ENCODE measurements at regions not wholly inside any gene's neighbourhood (a gene's known extent, or its start where the extent isn't known, plus 50 kb on each side); places are given as distances from the start of the nearest gene placed in this dataset.

DNA sequence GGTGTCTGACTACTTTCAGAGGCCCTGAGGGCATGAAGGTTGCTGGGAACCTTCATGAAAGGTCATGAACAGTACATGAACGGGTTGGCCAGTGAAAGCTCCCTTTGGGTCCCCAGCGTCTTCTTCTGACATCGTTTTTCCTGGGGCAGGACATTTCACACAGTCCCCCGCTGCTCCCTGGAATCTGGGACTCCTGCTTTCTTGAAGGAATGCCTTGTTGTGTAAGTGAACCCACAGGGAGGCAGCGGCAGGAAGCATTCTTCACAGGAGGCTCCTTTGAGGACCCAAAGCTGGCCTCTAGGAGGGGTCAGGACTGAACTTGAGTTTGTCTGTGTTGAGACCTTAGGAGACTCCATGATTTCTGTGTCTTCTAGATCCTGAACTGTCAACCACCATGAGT lies 144.3 kb downstream of the KCNE4 start:
- Histone ChIP-seq H3K4me3 (ENCODE audit: low read length) (no peak overlapping the region), H3K4me1 (ENCODE audit: control insufficient read depth, insufficient read depth, low read length) (no peaks in the 10 kb centered on the region), H3K9me3 (ENCODE audit: control insufficient read depth, insufficient read depth, low read length) (no peaks in the 10 kb centered on the region), H3K36me3 (ENCODE audit: control insufficient read depth, insufficient read depth, low read length) (no peaks in the 10 kb centered on the region), H3K27me3 (ENCODE audit: control insufficient read depth, insufficient read depth, low read length) (no peaks in the 10 kb centered on the region), H3K27ac (ENCODE audit: low read length) (no peak overlapping the region)
- intact Hi-C loops (cut with micrococcal nuclease), result no loop called here
- ATAC-seq (no peak), DNase-seq (no peak)
- TF ChIP-seq, protein P1, sequence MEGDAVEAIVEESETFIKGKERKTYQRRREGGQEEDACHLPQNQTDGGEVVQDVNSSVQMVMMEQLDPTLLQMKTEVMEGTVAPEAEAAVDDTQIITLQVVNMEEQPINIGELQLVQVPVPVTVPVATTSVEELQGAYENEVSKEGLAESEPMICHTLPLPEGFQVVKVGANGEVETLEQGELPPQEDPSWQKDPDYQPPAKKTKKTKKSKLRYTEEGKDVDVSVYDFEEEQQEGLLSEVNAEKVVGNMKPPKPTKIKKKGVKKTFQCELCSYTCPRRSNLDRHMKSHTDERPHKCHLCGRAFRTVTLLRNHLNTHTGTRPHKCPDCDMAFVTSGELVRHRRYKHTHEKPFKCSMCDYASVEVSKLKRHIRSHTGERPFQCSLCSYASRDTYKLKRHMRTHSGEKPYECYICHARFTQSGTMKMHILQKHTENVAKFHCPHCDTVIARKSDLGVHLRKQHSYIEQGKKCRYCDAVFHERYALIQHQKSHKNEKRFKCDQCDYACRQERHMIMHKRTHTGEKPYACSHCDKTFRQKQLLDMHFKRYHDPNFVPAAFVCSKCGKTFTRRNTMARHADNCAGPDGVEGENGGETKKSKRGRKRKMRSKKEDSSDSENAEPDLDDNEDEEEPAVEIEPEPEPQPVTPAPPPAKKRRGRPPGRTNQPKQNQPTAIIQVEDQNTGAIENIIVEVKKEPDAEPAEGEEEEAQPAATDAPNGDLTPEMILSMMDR (IDR thresholded peaks at IDR 0.05), result no peak
- Mint-ChIP-seq H3K4me1 (no peaks in the 10 kb centered on the region), H3K27ac (no peak overlapping the region), H3K9me3 (peaks cover 3% of the 10 kb centered on the region in 2 donors), H3K4me3 (no peak overlapping the region), H3K27me3 (ENCODE audit: low read depth in 2 of 2) (no peaks in the 10 kb centered on the region), H3K36me3 (no peaks in the 10 kb centered on the region)
- 64% methylated on average over 5 of the region's 5 CpGs for WGBS (ENCODE audit: insufficient coverage)

DNA sequence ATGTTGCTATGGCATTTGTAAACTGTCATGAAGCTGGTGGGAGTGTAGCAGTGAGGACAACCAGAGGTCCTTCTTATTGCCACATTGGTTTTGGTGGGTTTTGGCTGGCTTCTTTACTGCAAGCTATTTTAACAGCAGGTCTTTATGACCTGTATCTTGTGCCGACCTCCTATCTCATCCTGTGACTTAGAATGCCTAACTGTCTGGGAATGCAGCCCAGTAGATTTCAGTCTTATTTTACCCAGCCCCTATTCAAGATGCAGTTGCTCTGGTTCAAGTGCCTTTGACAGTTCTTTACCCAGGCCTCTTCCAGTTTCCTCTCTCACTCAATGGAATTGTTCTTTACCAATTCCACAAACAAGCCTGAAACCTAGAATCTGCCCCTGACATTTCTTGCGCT lies 145.1 kb downstream of the KCNE4 start:
- Mint-ChIP-seq H3K9me3 (peaks cover 2 to 3% of the 10 kb centered on the region in 2 donors), H3K27ac (no peak overlapping the region), H3K36me3 (no peaks in the 10 kb centered on the region), H3K4me3 (no peak overlapping the region), H3K27me3 (ENCODE audit: low read depth in 2 of 2) (no peaks in the 10 kb centered on the region), H3K4me1 (no peaks in the 10 kb centered on the region)
- 76% methylated on average over 2 of the region's 2 CpGs for WGBS (ENCODE audit: insufficient coverage)
- intact Hi-C loops (cut with micrococcal nuclease), result no loop called here
- no peak overlapping the region for H3K4me3 ChIP-seq (ENCODE audit: low read length)
- TF ChIP-seq, protein P1 (IDR thresholded peaks at IDR 0.05), result no peak
- DNase-seq, result no peak
- no peak overlapping the region for H3K27ac ChIP-seq (ENCODE audit: low read length)
- H3K4me1 ChIP-seq (ENCODE audit: control insufficient read depth, insufficient read depth, low read length), result no peaks in the 10 kb centered on the region
- no peaks in the 10 kb centered on the region for H3K27me3 ChIP-seq (ENCODE audit: control insufficient read depth, insufficient read depth, low read length)
- no peaks in the 10 kb centered on the region for H3K36me3 ChIP-seq (ENCODE audit: control insufficient read depth, insufficient read depth, low read length)
- H3K9me3 ChIP-seq (ENCODE audit: control insufficient read depth, insufficient read depth, low read length), result no peaks in the 10 kb centered on the region
- no peak for ATAC-seq

DNA sequence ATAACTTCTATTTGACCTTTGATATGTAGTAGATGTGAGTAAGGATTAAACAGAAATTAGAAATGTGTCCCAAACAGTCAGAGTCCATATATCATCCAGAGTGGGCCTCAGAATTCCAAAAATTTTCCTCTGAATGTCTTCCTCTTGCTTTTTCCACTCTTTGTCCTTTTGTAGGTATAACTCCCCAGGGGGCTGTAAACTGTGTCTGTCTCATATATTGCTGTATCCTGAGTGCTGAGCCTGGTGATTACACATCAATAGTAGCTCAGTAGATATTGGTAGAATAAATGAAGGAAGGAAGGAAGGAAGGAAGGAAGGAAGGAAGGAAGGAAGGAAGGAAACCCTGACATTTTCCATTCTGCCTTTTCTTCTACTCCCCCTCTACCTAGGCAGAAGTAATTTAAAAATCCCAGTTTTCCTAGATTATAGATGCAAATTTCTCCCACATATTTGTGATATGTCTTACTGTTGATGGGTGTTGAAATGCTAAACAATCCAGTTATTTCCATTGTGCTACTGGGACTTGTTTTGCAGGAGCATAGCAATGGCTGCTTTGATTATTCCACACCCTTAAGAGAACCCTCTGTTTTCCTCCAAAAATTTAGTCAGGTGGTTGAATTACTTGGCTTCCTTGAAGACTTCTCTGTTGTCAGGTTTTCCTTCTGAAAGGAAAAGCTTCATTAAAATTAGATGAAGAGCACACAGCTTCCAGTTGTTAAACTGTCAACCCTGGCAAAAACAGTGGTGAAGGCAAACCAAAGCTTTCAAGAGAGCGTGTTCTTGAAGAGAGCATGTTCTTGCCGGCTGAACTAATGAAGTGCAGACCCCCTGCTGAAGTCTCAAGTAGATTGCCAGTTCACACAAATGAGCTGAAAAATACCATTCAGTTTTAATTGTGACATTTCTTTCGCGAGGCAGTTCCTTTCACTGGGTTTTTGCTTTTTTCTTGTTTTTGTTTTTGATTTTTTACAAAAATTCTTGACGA lies 147.8 kb downstream of the KCNE4 start:
- peaks cover 2 to 3% of the 10 kb centered on the region in 2 donors for H3K9me3 Mint-ChIP-seq
- H3K27ac Mint-ChIP-seq, result no peak overlapping the region
- TF ChIP-seq, protein P1 (IDR thresholded peaks at IDR 0.05), result no peak
- H3K4me1 ChIP-seq (ENCODE audit: control insufficient read depth, insufficient read depth, low read length), result no peaks in the 10 kb centered on the region
- H3K4me3 Mint-ChIP-seq, result no peak overlapping the region
- DNase-seq (no peak), ATAC-seq (no peak)
- no peaks in the 10 kb centered on the region for H3K27me3 Mint-ChIP-seq (ENCODE audit: low read depth in 2 of 2)
- H3K27ac ChIP-seq (ENCODE audit: low read length), result no peak overlapping the region
- H3K36me3 ChIP-seq (ENCODE audit: control insufficient read depth, insufficient read depth, low read length), result no peaks in the 10 kb centered on the region
- no peaks in the 10 kb centered on the region for H3K36me3 Mint-ChIP-seq
- H3K9me3 ChIP-seq (ENCODE audit: control insufficient read depth, insufficient read depth, low read length), result no peaks in the 10 kb centered on the region
- no peaks in the 10 kb centered on the region for H3K4me1 Mint-ChIP-seq
- H3K4me3 ChIP-seq (ENCODE audit: low read length), result no peak overlapping the region
- H3K27me3 ChIP-seq (ENCODE audit: control insufficient read depth, insufficient read depth, low read length), result no peaks in the 10 kb centered on the region
- intact Hi-C loops (cut with micrococcal nuclease), result no loop called here
- 86% methylated on average over 5 of the region's 5 CpGs for WGBS (ENCODE audit: insufficient coverage)
